Subcutaneous abdominal adipose tissue (tissue), 5 donors: ENCODE measurements at regions not wholly inside any gene's neighbourhood (a gene's known extent, or its start where the extent isn't known, plus 50 kb on each side); places are given as distances from the start of the nearest gene placed in this dataset.
"Not testable (repeated sequence)": the region's sequence is repeated elsewhere in the genome, so short reads cannot be mapped to it uniquely, and the experiment has no call there.

Experiments used
- H3K27ac ChIP-seq: one replicate; pipeline ENCODE4 v1.7.0; 2013; ENCODE audit warnings: low read depth, mild to moderate bottlenecking, inconsistent platforms, low read length, moderate library complexity
- H3K27me3 ChIP-seq, 5 donors: one replicate each; pipeline ENCODE4 v1.7.0; 2013; ENCODE audit warnings: low read length in 5 of 5, inconsistent platforms in 1 of 5; ENCODE audit not compliant: control insufficient read depth in 5 of 5, insufficient read depth in 4 of 5
- H3K36me3 ChIP-seq, 5 donors: one replicate each; pipeline ENCODE4 v1.7.0; 2013; ENCODE audit warnings: low read length in 5 of 5; ENCODE audit not compliant: control insufficient read depth in 5 of 5, insufficient read depth in 5 of 5
- H3K4me1 ChIP-seq, 5 donors: one replicate each; pipeline ENCODE4 v1.7.0; 2013; ENCODE audit warnings: low read length in 5 of 5, mild to moderate bottlenecking in 3 of 5, moderate library complexity in 1 of 5; ENCODE audit not compliant: control insufficient read depth in 5 of 5, insufficient read depth in 5 of 5
- H3K4me3 ChIP-seq, 5 donors: one replicate each; pipeline ENCODE4 v1.7.0; 2013; ENCODE audit warnings: low read length in 5 of 5, low read depth in 1 of 5
- H3K9ac ChIP-seq, 5 donors: one replicate each; pipeline ENCODE4 v1.7.0; 2013; ENCODE audit warnings: low read length in 5 of 5, mild to moderate bottlenecking in 4 of 5, moderate library complexity in 3 of 5
- H3K9me3 ChIP-seq, 5 donors: one replicate each; pipeline ENCODE4 v1.7.0; 2013; ENCODE audit warnings: low read length in 5 of 5; ENCODE audit not compliant: control insufficient read depth in 5 of 5
- donor health status: healthy.
- donor health status: healthy.
- donor health status: healthy.
- donor health status: healthy.
- donor health status: healthy.

- Histone ChIP-seq H3K4me3 (peak overlapping the region in 1 of 5 donors; percentile 35), H3K9me3 (peaks cover 2 to 31% (median 17%) of the 10 kb centered on the region in 5 donors)
- not testable (repeated sequence) for H3K9ac ChIP-seq, H3K27me3 ChIP-seq, H3K27ac ChIP-seq, H3K4me1 ChIP-seq, H3K36me3 ChIP-seq
Observed at GRCh38 chr6:86872810-86873209, 64.5 kb upstream of the HTR1E start.

GRCh38 chr6:86871681-86872080, 65.6 kb upstream of the HTR1E start:
- peaks cover 2 to 41% (median 24%) of the 10 kb centered on the region in 5 donors for H3K9me3 ChIP-seq

GRCh38 chr6:86869500-86869899, 67.8 kb upstream of the HTR1E start:
- Histone ChIP-seq H3K27ac (no peak overlapping the region), H3K9me3 (peaks cover 2 to 44% (median 29%) of the 10 kb centered on the region in 5 donors), H3K4me1 (no peaks in the 10 kb centered on the region), H3K4me3 (no peak overlapping the region), H3K9ac (no peak overlapping the region), H3K36me3 (no peaks in the 10 kb centered on the region), H3K27me3 (no peaks in the 10 kb centered on the region)

More at GRCh38 chr6:86871681-86872080, 65.6 kb upstream of the HTR1E start:
- no peak overlapping the region for H3K27ac ChIP-seq
- no peaks in the 10 kb centered on the region for H3K4me1 ChIP-seq
- no peak overlapping the region for H3K4me3 ChIP-seq
- no peak overlapping the region for H3K9ac ChIP-seq
- no peaks in the 10 kb centered on the region for H3K36me3 ChIP-seq
- no peaks in the 10 kb centered on the region for H3K27me3 ChIP-seq

- no peak overlapping the region for H3K9ac ChIP-seq
- H3K27me3 ChIP-seq, result no peaks in the 10 kb centered on the region
- no peaks in the 10 kb centered on the region for H3K36me3 ChIP-seq
- no peaks in the 10 kb centered on the region for H3K4me1 ChIP-seq
- no peaks in the 10 kb centered on the region for H3K9me3 ChIP-seq
- no peak overlapping the region for H3K27ac ChIP-seq
- no peak overlapping the region for H3K4me3 ChIP-seq
Observed at GRCh38 chr6:86859513-86859912, 77.8 kb upstream of the HTR1E start.

- Histone ChIP-seq H3K27ac (no peak overlapping the region), H3K9ac (no peak overlapping the region), H3K4me3 (no peak overlapping the region), H3K9me3 (no peaks in the 10 kb centered on the region), H3K36me3 (no peaks in the 10 kb centered on the region), H3K27me3 (no peaks in the 10 kb centered on the region), H3K4me1 (no peaks in the 10 kb centered on the region)
Observed at GRCh38 chr6:86858970-86859369, 78.4 kb upstream of the HTR1E start.

- H3K27me3 ChIP-seq, result no peaks in the 10 kb centered on the region
- no peaks in the 10 kb centered on the region for H3K4me1 ChIP-seq
- H3K9me3 ChIP-seq, result no peaks in the 10 kb centered on the region
- H3K27ac ChIP-seq, result no peak overlapping the region
- no peak overlapping the region for H3K9ac ChIP-seq
- no peak overlapping the region for H3K4me3 ChIP-seq
- H3K36me3 ChIP-seq, result no peaks in the 10 kb centered on the region
Observed at GRCh38 chr6:86857783-86858182, 79.5 kb upstream of the HTR1E start.

- no peak overlapping the region for H3K9ac ChIP-seq
- no peaks in the 10 kb centered on the region for H3K4me1 ChIP-seq
- H3K27ac ChIP-seq, result no peak overlapping the region
- no peaks in the 10 kb centered on the region for H3K27me3 ChIP-seq
- no peaks in the 10 kb centered on the region for H3K36me3 ChIP-seq
- H3K9me3 ChIP-seq, result no peaks in the 10 kb centered on the region
- H3K4me3 ChIP-seq, result no peak overlapping the region
Observed at GRCh38 chr6:86856937-86857563, 80.3 kb upstream of the HTR1E start.

GRCh38 chr6:86856379-86856778, 80.9 kb upstream of the HTR1E start:
- H3K27ac ChIP-seq, result no peak overlapping the region
- H3K9me3 ChIP-seq, result no peaks in the 10 kb centered on the region
- H3K9ac ChIP-seq, result no peak overlapping the region
- no peak overlapping the region for H3K4me3 ChIP-seq
- no peaks in the 10 kb centered on the region for H3K36me3 ChIP-seq
- H3K27me3 ChIP-seq, result no peaks in the 10 kb centered on the region
- H3K4me1 ChIP-seq, result no peaks in the 10 kb centered on the region

GRCh38 chr6:86848986-86849385, 88.3 kb upstream of the HTR1E start:
- no peaks in the 10 kb centered on the region for H3K27me3 ChIP-seq

GRCh38 chr6:86832686-86833085, 104.6 kb upstream of the HTR1E start:
- H3K4me1 ChIP-seq, result no peaks in the 10 kb centered on the region
- H3K27ac ChIP-seq, result no peak overlapping the region
- no peak overlapping the region for H3K9ac ChIP-seq
- no peaks in the 10 kb centered on the region for H3K36me3 ChIP-seq
- H3K27me3 ChIP-seq, result no peaks in the 10 kb centered on the region
- no peaks in the 10 kb centered on the region for H3K9me3 ChIP-seq
- H3K4me3 ChIP-seq, result no peak overlapping the region

More at GRCh38 chr6:86848986-86849385, 88.3 kb upstream of the HTR1E start:
- Histone ChIP-seq H3K36me3 (no peaks in the 10 kb centered on the region), H3K4me3 (no peak overlapping the region), H3K4me1 (no peaks in the 10 kb centered on the region), H3K27ac (no peak overlapping the region), H3K9ac (no peak overlapping the region), H3K9me3 (no peaks in the 10 kb centered on the region)
